H1 (cell line): ENCODE measurements at regions not wholly inside any gene's neighbourhood (a gene's known extent, or its start where the extent isn't known, plus 50 kb on each side); places are given as distances from the start of the nearest gene placed in this dataset.
A peak's percentile ranks its signal among the peaks of the same experiment; 100 is the strongest.

ENCODE experiments used
- CTCF ChIA-PET: fragments of 300-600 bp; sonication (Branson Sonifier 250); formaldehyde crosslinking; loops from one replicate; lab custom pipeline; 2021; ENCODE audit not compliant: partially characterized antibody; lab: Charles Lee
- POLR2A ChIA-PET: fragments of 300-600 bp; sonication (Branson Sonifier 250); formaldehyde crosslinking; loops from one replicate; lab custom pipeline; 2021; ENCODE audit warnings: inconsistent platforms; ENCODE audit not compliant: partially characterized antibody; lab: Charles Lee
- DNase-seq, 2 experiments: peaks; one replicate each; pipeline versions ENCODE4 v3.0.0 to v3.0.0-alpha.2; 2010 to 2022; ENCODE audit warnings: low spot score in 2 of 2, low read depth in 1 of 2, mixed read lengths in 1 of 2
- FAIRE-seq: peaks from 2 replicates; lab custom pipeline; 2011; peaks lifted over from hg19 to GRCh38; lab: Jason Lieb, UNC
- H2AFZ ChIP-seq: 2 replicates; pipeline ENCODE4 v1.8.1; 2012; ENCODE audit warnings: low read length, inconsistent platforms
- H2AK5ac ChIP-seq: 2 replicates; pipeline ENCODE4 v1.6.1; 2013; ENCODE audit warnings: low read depth, low read length
- H2BK120ac ChIP-seq: replicated peaks from 2 replicates; pipeline ENCODE3; 2013; ENCODE audit warnings: low read depth, low read length, inconsistent platforms
- H2BK12ac ChIP-seq: 2 replicates; pipeline ENCODE4 v1.6.1; 2013; ENCODE audit warnings: low read depth, low read length
- H2BK15ac ChIP-seq: 2 replicates; pipeline ENCODE4 v1.6.1; 2013; ENCODE audit warnings: low read length
- H2BK20ac ChIP-seq: 2 replicates; pipeline ENCODE4 v1.6.1; 2013; ENCODE audit warnings: low read length
- H2BK5ac ChIP-seq: 2 replicates; pipeline ENCODE4 v1.6.1; 2013; ENCODE audit warnings: low read depth, low read length
- H3K14ac ChIP-seq: 2 replicates; pipeline ENCODE4 v1.6.1; 2013; ENCODE audit warnings: inconsistent platforms; ENCODE audit not compliant: insufficient read length
- H3K18ac ChIP-seq: 2 replicates; pipeline ENCODE4 v1.6.1; 2013; ENCODE audit warnings: low read length; ENCODE audit errors: extremely low read depth
- H3K23ac ChIP-seq: 2 replicates; pipeline ENCODE4 v1.6.1; 2013; ENCODE audit warnings: inconsistent platforms; ENCODE audit not compliant: insufficient read length
- H3K23me2 ChIP-seq: 2 replicates; pipeline ENCODE4 v1.6.1; 2013; ENCODE audit warnings: low read depth, low read length
- H3K27ac ChIP-seq: 2 replicates; pipeline ENCODE4 v1.6.1; 2011; ENCODE audit warnings: low read depth, low read length, inconsistent platforms
- H3K27me3 ChIP-seq, 4 experiments: replicated peaks in 1 of 4; 1 replicate in 1 of 4; 2 replicates in 3 of 4; pipeline versions ENCODE4 v1.6.1 to v1.8.1; 2011 to 2013; ENCODE audit warnings: low read length in 3 of 4, mild to moderate bottlenecking in 3 of 4, inconsistent platforms in 2 of 4, mixed read lengths in 2 of 4, moderate library complexity in 1 of 4; ENCODE audit not compliant: control insufficient read depth in 3 of 4, insufficient read depth in 3 of 4; ENCODE audit errors: extremely low read depth in 1 of 4
- H3K36me3 ChIP-seq, 4 experiments: 2 replicates each; pipeline versions ENCODE4 v1.6.1 to v1.8.1; 2011 to 2013; ENCODE audit warnings: mild to moderate bottlenecking in 4 of 4, low read length in 3 of 4, moderate library complexity in 2 of 4, control low read depth in 1 of 4, inconsistent platforms in 1 of 4; ENCODE audit not compliant: insufficient read depth in 4 of 4, control insufficient read depth in 2 of 4
- H3K4ac ChIP-seq: replicated peaks from 2 replicates; pipeline ENCODE3; 2013; ENCODE audit warnings: low read length, low read depth, mixed read lengths, inconsistent platforms; ENCODE audit not compliant: insufficient read length
- H3K4me1 ChIP-seq, 4 experiments: replicated peaks in 1 of 4; 1 replicate in 1 of 4; 2 replicates in 3 of 4; pipeline versions ENCODE4 v1.6.1 to v1.8.1; 2011 to 2013; ENCODE audit warnings: low read length in 3 of 4, inconsistent platforms in 2 of 4, mixed read lengths in 1 of 4; ENCODE audit not compliant: insufficient read depth in 4 of 4, control insufficient read depth in 3 of 4
- H3K4me2 ChIP-seq, 2 experiments: 2 replicates each; pipeline versions ENCODE4 v1.6.1 to v1.8.1; 2011 to 2013; ENCODE audit warnings: low read depth in 2 of 2, low read length in 2 of 2, control low read depth in 1 of 2, inconsistent platforms in 1 of 2, mild to moderate bottlenecking in 1 of 2; ENCODE audit not compliant: insufficient read depth in 1 of 2
- H3K4me3 ChIP-seq, 4 experiments: fragments of 200-600, 300-600 bp in 1 of 4; sonication (generic), shearing (Covaris generic), sonication (Bioruptor Twin) in 1 of 4; 2 replicates each; pipeline versions ENCODE4 v1.5.1 to v1.8.1; 2011 to 2016; ENCODE audit warnings: low read length in 4 of 4, low read depth in 3 of 4, control low read depth in 2 of 4, inconsistent platforms in 2 of 4, mild to moderate bottlenecking in 2 of 4, mixed read lengths in 1 of 4, moderate library complexity in 1 of 4; ENCODE audit not compliant: insufficient read depth in 2 of 4; ENCODE audit errors: extremely low read depth in 1 of 4
- H3K56ac ChIP-seq: replicated peaks from 2 replicates; pipeline ENCODE3; 2013; ENCODE audit warnings: low read depth, mild to moderate bottlenecking, mixed read lengths, low read length, inconsistent platforms; ENCODE audit not compliant: insufficient read length
- H3K79me1 ChIP-seq: 2 replicates; pipeline ENCODE4 v1.6.1; 2013; ENCODE audit warnings: low read depth, low read length, control low read depth
- H3K79me2 ChIP-seq, 2 experiments: 2 replicates each; pipeline versions ENCODE4 v1.6.1 to v1.8.1; 2012 to 2013; ENCODE audit warnings: low read length in 2 of 2, mild to moderate bottlenecking in 2 of 2, inconsistent platforms in 1 of 2; ENCODE audit not compliant: insufficient read depth in 2 of 2, control insufficient read depth in 1 of 2
- H3K9ac ChIP-seq, 4 experiments: replicated peaks in 1 of 4; 1 replicate in 1 of 4; 2 replicates in 3 of 4; pipeline versions ENCODE4 v1.6.1 to v1.8.1; 2011 to 2013; ENCODE audit warnings: low read depth in 3 of 4, low read length in 3 of 4, control low read depth in 2 of 4, mild to moderate bottlenecking in 2 of 4, moderate library complexity in 2 of 4, inconsistent platforms in 1 of 4; ENCODE audit errors: extremely low read depth in 1 of 4
- H3K9me3 ChIP-seq, 2 experiments: 2 replicates each; pipeline versions ENCODE4 v1.6.1 to v1.8.1; 2012 to 2013; ENCODE audit warnings: mild to moderate bottlenecking in 2 of 2, moderate library complexity in 2 of 2, control low read depth in 1 of 2, inconsistent platforms in 1 of 2, low read depth in 1 of 2, low read length in 1 of 2, mixed read lengths in 1 of 2; ENCODE audit not compliant: insufficient read depth in 2 of 2
- H4K20me1 ChIP-seq, 2 experiments: replicated peaks in 1 of 2; 2 replicates each; pipeline versions ENCODE3 to v1.8.1; 2011 to 2013; ENCODE audit warnings: inconsistent platforms in 2 of 2, low read length in 2 of 2, mild to moderate bottlenecking in 1 of 2; ENCODE audit not compliant: insufficient read depth in 2 of 2, control insufficient read depth in 1 of 2
- H4K5ac ChIP-seq: 2 replicates; pipeline ENCODE4 v1.6.1; 2013; ENCODE audit warnings: low read length, low read depth, mixed read lengths, inconsistent platforms; ENCODE audit not compliant: insufficient read length
- H4K8ac ChIP-seq: 2 replicates; pipeline ENCODE4 v1.8.0; 2013; ENCODE audit warnings: mild to moderate bottlenecking, moderate library complexity, low read length, inconsistent platforms; ENCODE audit not compliant: insufficient read depth; ENCODE audit errors: extremely low read depth
- H4K91ac ChIP-seq: replicated peaks from 2 replicates; pipeline ENCODE3; 2013; ENCODE audit warnings: low read length, mixed read lengths, inconsistent platforms; ENCODE audit not compliant: insufficient read length
- GTF2F1 ChIP-seq: IDR thresholded peaks from 2 replicates; pipeline ENCODE4 v1.6.1; 2012; ENCODE audit warnings: low read depth, low read length, improper control_type of control experiment, borderline replicate concordance
- KDM1A ChIP-seq: fragments of 200-600, 300-600 bp; sonication (generic); IDR thresholded peaks from 2 replicates; pipeline ENCODE4 v1.7.1; 2016; ENCODE audit warnings: mild to moderate bottlenecking, low read length, borderline replicate concordance
- RAD21 ChIP-seq, 2 experiments: IDR thresholded peaks in 1 of 2; conservative IDR thresholded peaks in 1 of 2; 2 replicates each; pipeline ENCODE4 v1.6.1; 2011; ENCODE audit warnings: low read depth in 2 of 2, low read length in 2 of 2, improper control_type of control experiment in 1 of 2, inconsistent platforms in 1 of 2, mild to moderate bottlenecking in 1 of 2, moderate library complexity in 1 of 2
- SIN3A ChIP-seq, 2 experiments: IDR thresholded peaks in 1 of 2; conservative IDR thresholded peaks in 1 of 2; 2 replicates each; pipeline ENCODE4 v1.6.1; 2011 to 2012; ENCODE audit warnings: low read length in 2 of 2, improper control_type of control experiment in 1 of 2, low read depth in 1 of 2, mild to moderate bottlenecking in 1 of 2
- WGBS, 2 experiments: shearing (Covaris generic) in 1 of 2; methylation state at CpG; one replicate each; pipeline versions ENCODE4 v1.1.6 to v1.1.7; 2013 to 2015; ENCODE audit warnings: low lambda C conversion rate in 2 of 2, mixed read lengths in 2 of 2, inconsistent platforms in 1 of 2, low coverage in 1 of 2, missing lambda C conversion rate in 1 of 2; ENCODE audit not compliant: insufficient replicate concordance in 2 of 2, insufficient coverage in 1 of 2, insufficient read length in 1 of 2; ENCODE audit errors: extremely low coverage in 1 of 2, missing lambda C conversion rate in 1 of 2; 5-methylcytosine and 5-hydroxymethylcytosine counted together

DNA sequence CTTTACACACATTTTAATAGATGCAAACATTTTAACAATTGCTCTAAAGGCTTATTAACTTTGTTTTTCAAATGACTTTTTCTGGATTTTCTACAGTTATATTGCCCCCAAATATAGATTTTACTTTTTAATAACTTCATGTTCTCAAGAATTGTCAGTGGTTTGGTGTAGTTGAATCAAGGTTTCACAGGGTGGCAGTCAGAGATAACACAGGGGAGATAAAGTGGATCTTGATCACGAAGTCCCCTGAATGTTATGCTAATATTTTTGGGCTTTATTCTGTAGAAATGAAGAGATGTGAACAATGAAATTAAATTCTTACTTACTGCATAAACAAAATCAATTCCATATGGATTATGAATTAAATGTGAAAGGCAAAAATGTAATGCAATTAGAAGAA, 248.1 kb downstream of the AEBP2 start:
- Histone ChIP-seq H3K79me1 (no peaks in the 10 kb centered on the region), H3K4me3 (no peak overlapping the region), H3K18ac (no peak overlapping the region), H3K27me3 (no peaks in the 10 kb centered on the region)
- TF ChIP-seq GTF2F1 (no peak), KDM1A (no peak), RAD21 (IDR thresholded peaks at IDR 0.05 in 1 of 2, conservative IDR thresholded peaks at IDR 0.05 in 1 of 2; ENCODE audit: low read depth in 2 of 2, low read length in 2 of 2) (peak; percentile 27 to 30; a peak in 3 of 4 replicates), SIN3A (conservative IDR thresholded peaks at IDR 0.05 in 1 of 2, IDR thresholded peaks at IDR 0.05 in 1 of 2; ENCODE audit: low read depth in 1 of 2, low read length in 2 of 2) (no peak)
- TF ChIP-seq, all 59 proteins: peak for 1
- whole genome bisulfite sequencing, 2 experiments, result 96% methylated on average over 1 of the region's 1 CpG; no CpG with 5 or more reads in 1 of the 2 experiments
- H4K8ac ChIP-seq, result no peak overlapping the region
- no peak overlapping the region for H2BK12ac ChIP-seq
- no peaks in the 10 kb centered on the region for H4K20me1 ChIP-seq
- no peak overlapping the region for H3K9ac ChIP-seq
- no peak overlapping the region for H2AFZ ChIP-seq
- no peaks in the 10 kb centered on the region for H3K9me3 ChIP-seq
- H2BK15ac ChIP-seq, result no peak overlapping the region
- H3K36me3 ChIP-seq, result no peaks in the 10 kb centered on the region
- no peaks in the 10 kb centered on the region for H3K4me1 ChIP-seq
- no peak overlapping the region for H3K14ac ChIP-seq
- H2BK5ac ChIP-seq, result no peak overlapping the region
- H3K27ac ChIP-seq, result no peak overlapping the region
- H2BK120ac ChIP-seq, result no peak overlapping the region
- ChIA-PET POLR2A (no interaction called here), CTCF (no interaction called here)
- no peaks in the 10 kb centered on the region for H3K79me2 ChIP-seq
- no peak overlapping the region for H3K56ac ChIP-seq
- H3K4me2 ChIP-seq, result no peak overlapping the region
- H4K5ac ChIP-seq, result no peak overlapping the region
- H2BK20ac ChIP-seq, result no peak overlapping the region
- H3K4ac ChIP-seq, result no peak overlapping the region
- H3K23ac ChIP-seq, result no peak overlapping the region
- no peak overlapping the region for H4K91ac ChIP-seq
- no peaks in the 10 kb centered on the region for H3K23me2 ChIP-seq
- FAIRE-seq, result no peak
- DNase-seq, result no peak
- no peak overlapping the region for H2AK5ac ChIP-seq
